ENCODE measurements at regions not wholly inside any gene's neighbourhood (a gene's known extent, or its start where the extent isn't known, plus 50 kb on each side); places are given as distances from the start of the nearest gene placed in this dataset.
A peak's percentile ranks its signal among the peaks of the same experiment; 100 is the strongest.

DNA sequence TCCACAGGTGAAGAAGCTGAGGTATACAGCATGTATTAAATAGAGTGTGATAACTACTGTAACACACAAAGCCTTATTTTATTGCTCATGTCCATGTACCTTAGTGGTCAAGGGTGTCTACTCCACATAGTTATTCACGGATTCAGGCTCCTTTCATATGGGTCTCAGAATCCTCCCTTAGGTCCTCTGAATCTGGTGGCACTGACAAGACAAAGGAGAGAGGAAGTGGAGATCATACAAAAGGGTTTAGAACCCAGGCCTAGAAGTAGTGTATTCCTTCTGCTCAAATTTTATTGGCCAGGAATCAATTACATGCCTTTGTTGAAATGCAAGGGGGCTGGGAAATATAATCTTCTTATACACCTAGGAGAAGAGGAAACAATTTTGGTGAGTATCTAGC, 164.6 kb downstream of the PTEN start:
- Histone ChIP-seq H3K79me2 (ENCODE audit: control insufficient read depth, low read length) (no peaks in the 10 kb centered on the region), H3K4me3 (ENCODE audit: low read length) (peak overlapping the region; percentile 48), H3K4me1 (ENCODE audit: control insufficient read depth, low read length) (peaks cover 40% of the 10 kb centered on the region), H3K36me3 (ENCODE audit: control insufficient read depth, low read length) (peaks cover 2% of the 10 kb centered on the region; the same call in 1 of the 2 replicates), H3K9me2 (replicated peaks; ENCODE audit: control insufficient read depth, low read length) (no peaks in the 10 kb centered on the region), H3F3A (ENCODE audit: control insufficient read depth, insufficient read depth) (peaks cover 11% of the 10 kb centered on the region; the same call in 1 of the 2 replicates), H3K4me2 (ENCODE audit: low read length) (peak overlapping the region; percentile 66), H4K20me1 (ENCODE audit: control insufficient read depth, insufficient read depth, low read depth, low read length) (no peaks in the 10 kb centered on the region), H3K27ac (ENCODE audit: low read depth, low read length) (peak overlapping the region; percentile 77), H3K27me3 (ENCODE audit: control insufficient read depth, low read length) (no peaks in the 10 kb centered on the region), H3K9me3 (ENCODE audit: control insufficient read depth, insufficient read depth, low read length) (no peaks in the 10 kb centered on the region)
- TF ChIP-seq, protein P1, sequence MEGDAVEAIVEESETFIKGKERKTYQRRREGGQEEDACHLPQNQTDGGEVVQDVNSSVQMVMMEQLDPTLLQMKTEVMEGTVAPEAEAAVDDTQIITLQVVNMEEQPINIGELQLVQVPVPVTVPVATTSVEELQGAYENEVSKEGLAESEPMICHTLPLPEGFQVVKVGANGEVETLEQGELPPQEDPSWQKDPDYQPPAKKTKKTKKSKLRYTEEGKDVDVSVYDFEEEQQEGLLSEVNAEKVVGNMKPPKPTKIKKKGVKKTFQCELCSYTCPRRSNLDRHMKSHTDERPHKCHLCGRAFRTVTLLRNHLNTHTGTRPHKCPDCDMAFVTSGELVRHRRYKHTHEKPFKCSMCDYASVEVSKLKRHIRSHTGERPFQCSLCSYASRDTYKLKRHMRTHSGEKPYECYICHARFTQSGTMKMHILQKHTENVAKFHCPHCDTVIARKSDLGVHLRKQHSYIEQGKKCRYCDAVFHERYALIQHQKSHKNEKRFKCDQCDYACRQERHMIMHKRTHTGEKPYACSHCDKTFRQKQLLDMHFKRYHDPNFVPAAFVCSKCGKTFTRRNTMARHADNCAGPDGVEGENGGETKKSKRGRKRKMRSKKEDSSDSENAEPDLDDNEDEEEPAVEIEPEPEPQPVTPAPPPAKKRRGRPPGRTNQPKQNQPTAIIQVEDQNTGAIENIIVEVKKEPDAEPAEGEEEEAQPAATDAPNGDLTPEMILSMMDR (IDR thresholded peaks at IDR 0.05; ENCODE audit: low read depth, low read length, poor library complexity, severe bottlenecking): no peak
- TF ChIP-seq EZH2phosphoT487 (IDR thresholded peaks at IDR 0.05; ENCODE audit: borderline replicate concordance, low read length): no peak

DNA sequence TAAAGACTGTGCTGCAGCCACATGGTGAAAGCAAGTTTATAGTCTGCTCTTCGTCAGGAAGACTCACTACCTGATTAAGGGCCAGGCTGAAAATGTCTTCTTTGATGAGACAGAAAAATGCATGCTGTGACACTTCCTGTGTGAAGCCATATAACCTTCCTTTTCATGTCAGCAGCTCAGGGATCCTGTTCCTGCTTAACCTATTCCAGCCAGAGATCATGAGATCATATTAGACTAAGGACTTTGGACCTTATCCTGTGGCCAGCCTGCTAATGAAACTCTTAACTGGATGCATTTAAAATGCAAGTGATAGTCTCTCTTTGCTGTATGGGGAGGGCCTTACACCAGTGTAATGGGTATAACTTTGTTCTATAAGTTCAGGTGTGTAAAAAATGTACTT, 165.2 kb downstream of the PTEN start:
- H3K9me2 ChIP-seq (replicated peaks; ENCODE audit: control insufficient read depth, low read length): no peaks in the 10 kb centered on the region
- H3K9me3 ChIP-seq (ENCODE audit: control insufficient read depth, insufficient read depth, low read length): no peaks in the 10 kb centered on the region
- H3K4me3 ChIP-seq (ENCODE audit: low read length): no peak overlapping the region
- peak overlapping the region; percentile 77 for H3K27ac ChIP-seq (ENCODE audit: low read depth, low read length)
- no peaks in the 10 kb centered on the region for H4K20me1 ChIP-seq (ENCODE audit: control insufficient read depth, insufficient read depth, low read depth, low read length)
- H3K4me2 ChIP-seq (ENCODE audit: low read length): peak overlapping the region; percentile 38
- TF ChIP-seq, protein P1 (IDR thresholded peaks at IDR 0.05; ENCODE audit: low read depth, low read length, poor library complexity, severe bottlenecking): no peak
- TF ChIP-seq EZH2phosphoT487 (IDR thresholded peaks at IDR 0.05; ENCODE audit: borderline replicate concordance, low read length): no peak
- H3K79me2 ChIP-seq (ENCODE audit: control insufficient read depth, low read length): no peaks in the 10 kb centered on the region
- peaks cover 2% of the 10 kb centered on the region; the same call in 1 of the 2 replicates for H3K36me3 ChIP-seq (ENCODE audit: control insufficient read depth, low read length)
- no peaks in the 10 kb centered on the region for H3K27me3 ChIP-seq (ENCODE audit: control insufficient read depth, low read length)
- H3K4me1 ChIP-seq (ENCODE audit: control insufficient read depth, low read length): peaks cover 44% of the 10 kb centered on the region
- peaks cover 11% of the 10 kb centered on the region; the same call in 1 of the 2 replicates for H3F3A ChIP-seq (ENCODE audit: control insufficient read depth, insufficient read depth)

DNA sequence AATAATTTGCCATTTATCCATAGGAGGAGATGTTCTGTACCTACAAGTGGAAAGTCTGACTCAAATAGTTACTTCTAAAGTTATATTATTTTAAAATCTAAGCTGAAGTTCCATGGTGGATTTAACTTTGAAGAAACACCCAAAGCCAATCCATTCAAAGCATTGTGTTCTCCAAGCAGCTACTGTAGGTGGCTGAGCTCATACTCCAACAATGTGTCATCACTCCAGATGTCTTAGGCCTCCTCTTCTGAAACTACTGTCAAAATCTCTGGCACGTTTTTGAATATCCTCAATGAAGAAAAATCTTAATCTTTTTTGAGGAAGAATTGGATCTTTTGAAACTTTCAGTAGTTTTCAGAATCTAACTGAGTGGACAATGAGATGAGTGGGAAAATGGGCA, 169.1 kb downstream of the PTEN start:
- Histone ChIP-seq H3K27ac (ENCODE audit: low read depth, low read length) (no peak overlapping the region), H3K79me2 (ENCODE audit: control insufficient read depth, low read length) (no peaks in the 10 kb centered on the region), H3K4me2 (ENCODE audit: low read length) (no peak overlapping the region), H3F3A (ENCODE audit: control insufficient read depth, insufficient read depth) (peaks cover 10% of the 10 kb centered on the region), H3K27me3 (ENCODE audit: control insufficient read depth, low read length) (no peaks in the 10 kb centered on the region), H3K9me2 (replicated peaks; ENCODE audit: control insufficient read depth, low read length) (no peaks in the 10 kb centered on the region), H3K36me3 (ENCODE audit: control insufficient read depth, low read length) (peaks cover 2% of the 10 kb centered on the region; the same call in 1 of the 2 replicates), H3K9me3 (ENCODE audit: control insufficient read depth, insufficient read depth, low read length) (no peaks in the 10 kb centered on the region), H3K4me3 (ENCODE audit: low read length) (no peak overlapping the region), H3K4me1 (ENCODE audit: control insufficient read depth, low read length) (peaks cover 47% of the 10 kb centered on the region), H4K20me1 (ENCODE audit: control insufficient read depth, insufficient read depth, low read depth, low read length) (no peaks in the 10 kb centered on the region)
- no peak for TF ChIP-seq EZH2phosphoT487 (IDR thresholded peaks at IDR 0.05; ENCODE audit: borderline replicate concordance, low read length)
- TF ChIP-seq, protein P1 (IDR thresholded peaks at IDR 0.05; ENCODE audit: low read depth, low read length, poor library complexity, severe bottlenecking): no peak

All from DOHH2 (cell line).